Dermis blood vessel endothelial cell (primary cell): ENCODE measurements at regions not wholly inside any gene's neighbourhood (a gene's known extent, or its start where the extent isn't known, plus 50 kb on each side); places are given as distances from the start of the nearest gene placed in this dataset.

Experiments
- DNase-seq: peaks from one replicate; pipeline ENCODE4 v3.0.0; 2010

GRCh38 chr2:83517727-83518368 lies 941.2 kb downstream of the SUCLG1 start:
- no peak for DNase-seq

DNA sequence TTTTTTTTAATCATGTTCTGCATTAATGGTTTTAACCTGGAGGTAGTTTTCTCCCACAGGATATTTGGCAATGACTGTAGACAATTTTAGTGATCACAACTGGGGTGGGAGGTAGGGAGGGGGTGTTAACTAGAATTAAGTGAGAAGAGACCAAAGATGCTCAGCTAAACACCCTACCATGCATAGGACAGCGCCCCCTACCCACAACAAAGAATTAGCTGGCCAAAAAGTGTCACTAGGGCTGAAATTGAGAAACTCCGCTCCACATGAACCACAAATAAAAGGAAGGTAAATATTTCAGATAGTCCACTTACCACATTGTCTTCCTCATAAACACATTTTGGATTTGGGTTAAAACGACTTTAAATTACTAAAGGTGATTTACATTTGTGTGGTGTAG lies 942.6 kb downstream of the SUCLG1 start:
- no peak for DNase-seq

DNA sequence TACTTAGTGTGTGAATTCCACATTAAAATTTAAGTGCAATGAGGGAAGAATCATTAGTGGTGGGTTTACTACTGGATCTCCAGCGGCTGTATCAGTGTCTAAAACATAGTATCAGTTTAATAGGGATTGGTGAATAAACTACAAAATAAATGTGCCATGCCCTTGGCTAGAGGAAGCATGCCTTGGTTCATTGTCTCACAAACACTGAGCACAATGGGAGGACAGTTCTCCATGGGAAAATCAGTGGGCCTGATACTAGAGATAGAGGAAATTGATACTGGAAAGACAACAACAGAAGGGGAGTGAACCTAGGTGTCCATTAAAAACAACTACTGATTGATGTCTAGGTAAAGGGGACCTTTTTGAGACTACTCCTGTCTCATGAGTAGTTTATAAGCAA lies 971.6 kb downstream of the SUCLG1 start:
- no peak for DNase-seq

DNA sequence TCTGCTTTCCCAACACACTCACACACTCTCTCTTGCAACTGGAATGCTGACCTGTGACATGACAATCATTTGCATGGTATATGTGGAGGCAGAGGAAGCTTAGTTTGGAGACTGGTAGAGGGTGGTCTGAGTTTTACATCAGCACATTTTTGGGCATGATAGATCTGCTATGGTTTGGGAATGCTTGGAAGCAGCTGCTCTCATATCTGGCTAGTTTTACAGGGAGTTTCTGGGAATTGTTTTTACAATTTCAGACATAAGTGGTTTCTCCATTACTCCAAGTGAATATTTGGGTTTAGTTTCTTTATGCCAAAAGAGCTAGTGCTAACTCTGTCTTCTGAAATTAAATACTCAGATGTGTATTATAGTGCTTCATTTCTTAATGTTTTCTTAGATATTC lies 977.6 kb downstream of the SUCLG1 start:
- no peak for DNase-seq

- no peak for DNase-seq
Observed at GRCh38 chr2:83478037-83478436, 981.0 kb downstream of the SUCLG1 start.

GRCh38 chr2:83475371-83475770 lies 983.7 kb downstream of the SUCLG1 start:
- DNase-seq = no peak

DNA sequence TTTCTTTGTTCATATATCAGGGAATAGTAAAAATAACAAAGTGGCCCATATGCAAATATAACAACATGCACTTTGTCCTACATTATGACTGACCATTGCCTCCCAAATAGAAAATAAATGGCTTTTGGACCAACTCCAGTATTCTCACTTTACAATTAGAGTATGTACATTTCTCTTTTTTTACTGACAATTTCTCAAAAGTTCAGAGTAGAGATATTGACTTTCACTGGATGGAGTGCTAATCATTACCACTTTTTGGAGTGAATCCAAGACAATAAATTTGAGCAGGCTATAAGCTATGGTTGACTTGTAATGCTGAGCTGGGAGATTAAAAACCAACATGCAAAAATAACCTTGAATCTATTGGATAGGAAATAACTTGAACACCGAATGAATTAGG lies 987.4 kb downstream of the SUCLG1 start:
- DNase-seq = no peak

GRCh38 chr2:83470928-83471327 lies 988.2 kb downstream of the SUCLG1 start:
- DNase-seq = no peak

DNA sequence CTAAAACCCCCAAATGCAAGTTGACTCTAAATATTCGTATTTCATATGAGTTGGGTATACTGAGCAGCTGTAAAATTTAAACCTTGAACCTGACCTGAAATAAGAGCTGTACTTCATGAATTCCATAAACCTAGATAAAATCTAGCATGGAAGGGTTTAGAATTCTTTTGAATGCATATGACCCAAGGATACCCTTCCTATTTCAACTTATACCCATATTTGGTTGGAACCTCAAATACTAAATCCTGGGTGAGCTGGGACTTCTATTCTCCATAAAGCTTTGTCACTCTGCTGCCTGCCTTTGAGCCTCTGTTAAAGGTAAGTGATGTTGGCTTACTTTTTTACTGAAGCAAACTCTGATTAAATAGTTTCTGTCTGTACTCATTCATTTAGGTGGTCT lies 994.6 kb downstream of the SUCLG1 start:
- DNase-seq = no peak

GRCh38 chr2:83462881-83463280 lies 996.2 kb downstream of the SUCLG1 start:
- no peak for DNase-seq

DNA sequence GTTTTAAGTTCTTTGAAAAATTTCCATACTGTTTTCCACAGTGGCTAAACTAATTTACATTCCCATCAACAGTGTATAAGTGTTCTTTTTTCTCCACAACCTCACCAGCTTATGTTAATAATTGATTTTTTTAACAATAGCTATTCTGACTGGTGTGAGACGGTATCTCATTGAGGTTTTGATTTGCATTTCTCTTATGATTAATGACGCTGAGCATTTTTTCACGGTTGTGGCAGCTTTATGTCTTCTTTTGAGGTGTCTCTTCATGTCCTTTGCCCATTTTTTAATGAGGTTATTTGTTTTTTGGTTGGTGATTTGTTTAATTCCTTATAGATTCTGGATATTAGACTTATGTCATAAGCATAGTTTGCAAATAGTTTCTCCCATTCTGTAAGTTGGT lies 997.9 kb downstream of the SUCLG1 start:
- no peak for DNase-seq

DNA sequence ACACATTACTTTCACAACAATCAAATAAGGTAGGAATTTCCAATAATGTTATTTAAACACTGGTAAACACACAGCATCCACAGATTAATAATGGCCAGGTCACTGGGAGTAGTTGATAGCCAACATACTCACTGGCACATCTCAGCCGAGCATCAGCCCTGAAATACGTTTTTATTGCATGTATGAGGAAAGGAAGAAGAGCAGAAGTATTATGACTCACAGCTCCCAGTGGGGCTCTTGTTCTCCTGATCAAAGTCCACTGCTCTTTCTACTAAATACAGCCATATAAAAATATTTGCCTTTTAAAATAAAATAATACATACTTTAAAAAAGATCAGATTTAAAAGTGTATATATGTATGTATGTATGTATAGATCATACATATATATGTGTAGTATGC lies 999.6 kb downstream of the SUCLG1 start:
- no peak for DNase-seq

- no peak for DNase-seq
Observed at GRCh38 chr2:83435989-83436388, 1023.1 kb downstream of the SUCLG1 start.

GRCh38 chr2:83420993-83421392 lies 1038.1 kb downstream of the SUCLG1 start:
- DNase-seq = no peak

DNA sequence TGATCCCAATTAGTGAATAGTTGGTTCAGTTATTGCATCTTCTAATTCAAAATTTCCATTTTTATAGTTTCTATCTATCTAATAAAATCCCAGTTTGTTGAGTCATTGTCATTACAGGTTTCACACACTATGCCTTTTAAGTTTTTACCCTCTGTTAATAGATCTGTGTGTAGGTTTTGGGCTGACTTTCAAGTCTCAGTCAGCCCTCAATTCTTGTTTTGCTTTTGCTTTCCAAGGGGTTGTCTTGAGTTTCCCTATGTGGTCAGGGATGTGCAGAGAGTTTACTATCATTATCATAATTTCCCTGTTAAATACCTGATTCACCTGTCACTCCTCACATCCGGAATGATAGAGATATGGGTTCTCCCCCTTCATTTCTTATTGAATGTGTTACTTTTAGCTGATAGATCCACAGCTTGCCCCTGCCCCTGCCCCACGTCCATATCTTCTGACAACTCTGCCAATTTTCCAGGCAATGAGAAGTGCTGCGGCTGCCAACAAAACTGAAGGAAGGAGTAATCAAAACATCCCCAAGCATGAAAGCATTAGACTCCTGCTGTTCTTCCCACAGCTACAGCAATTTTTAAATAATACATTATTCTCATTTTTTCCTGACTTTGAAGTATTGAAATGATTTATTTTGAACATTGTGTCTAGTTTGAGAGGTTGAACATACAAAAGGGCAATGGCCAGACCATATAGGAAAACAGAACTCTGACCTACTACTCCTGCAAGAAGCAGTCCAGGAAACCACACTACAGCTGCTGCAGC lies 1064.8 kb downstream of the SUCLG1 start:
- no peak for DNase-seq

- no peak for DNase-seq
Observed at GRCh38 chr2:83388804-83389203, 1070.3 kb downstream of the SUCLG1 start.

DNA sequence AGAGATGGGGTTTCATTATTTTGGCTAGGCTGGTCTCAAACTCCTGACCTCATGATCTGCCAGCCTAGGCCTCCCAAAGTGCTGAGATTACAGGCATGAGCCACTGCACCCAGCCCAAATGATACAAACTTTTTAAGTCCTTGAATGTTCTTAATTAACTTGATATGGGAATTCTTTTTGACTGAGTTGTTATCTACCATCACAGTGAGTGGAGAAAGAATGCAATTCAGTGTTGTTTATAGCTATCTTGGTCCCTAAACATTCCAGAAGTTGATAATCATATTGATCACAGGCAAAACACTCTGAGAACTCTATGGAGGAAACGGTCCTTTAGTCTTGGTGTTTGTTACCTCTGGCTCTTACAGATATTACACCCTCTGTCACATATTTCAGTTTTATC lies 1072.5 kb downstream of the SUCLG1 start:
- DNase-seq = no peak

- no peak for DNase-seq
Observed at GRCh38 chr2:83378921-83379320, 1080.2 kb downstream of the SUCLG1 start.

GRCh38 chr2:83376731-83377130 lies 1082.3 kb downstream of the SUCLG1 start:
- DNase-seq = no peak

DNA sequence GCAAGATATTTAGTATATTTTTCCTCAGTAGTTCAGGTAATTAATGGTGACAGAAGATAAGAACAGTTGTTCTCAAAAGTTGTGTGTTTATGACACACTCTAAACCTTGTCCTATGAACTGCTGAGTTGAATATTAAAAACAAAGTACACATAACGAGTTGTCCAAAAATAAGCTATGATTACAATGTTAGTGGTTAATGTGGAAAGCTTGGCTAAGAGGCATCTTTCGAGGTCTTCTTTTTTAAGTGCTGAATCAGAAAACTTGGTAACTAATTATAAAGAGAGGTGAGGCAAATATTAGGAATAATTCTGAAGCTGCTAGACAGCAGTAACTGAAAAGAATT lies 1088.7 kb downstream of the SUCLG1 start:
- no peak for DNase-seq

GRCh38 chr2:83369601-83370418 lies 1089.3 kb downstream of the SUCLG1 start:
- no peak for DNase-seq

- no peak for DNase-seq
Observed at GRCh38 chr2:83368916-83369315, 1090.2 kb downstream of the SUCLG1 start.

GRCh38 chr2:83368461-83368860 lies 1090.6 kb downstream of the SUCLG1 start:
- no peak for DNase-seq

DNA sequence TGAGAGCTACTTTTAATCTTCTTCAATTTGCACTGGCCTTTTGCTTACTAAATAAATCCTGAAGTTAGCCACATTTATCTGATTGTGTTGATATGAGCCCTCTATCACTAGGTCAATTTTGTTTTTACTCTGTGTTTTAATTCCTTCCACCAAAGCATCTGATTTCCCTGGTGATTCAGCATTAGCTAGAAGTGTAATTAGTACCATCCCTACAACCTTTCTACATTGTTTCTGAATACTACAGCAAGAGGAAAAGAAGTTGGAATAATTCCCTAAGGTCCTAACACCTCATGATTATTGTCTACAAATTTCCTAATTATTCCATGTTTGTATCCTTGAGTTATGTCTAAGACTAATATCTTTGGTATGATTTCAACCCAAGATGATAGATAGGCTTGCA lies 1093.6 kb downstream of the SUCLG1 start:
- no peak for DNase-seq
